GM20000 (cell line): ENCODE measurements at regions not wholly inside any gene's neighbourhood (a gene's known extent, or its start where the extent isn't known, plus 50 kb on each side); places are given as distances from the start of the nearest gene placed in this dataset.

Experiments
- DNase-seq: peaks from one replicate; pipeline ENCODE4 v3.0.0; 2012; ENCODE audit warnings: low spot score
- CTCF ChIP-seq: IDR thresholded peaks from 2 replicates; pipeline ENCODE4 v1.5.1; 2012; ENCODE audit warnings: mild to moderate bottlenecking, control low read depth; ENCODE audit errors: extremely low read depth, missing control alignments

- TF ChIP-seq CTCF, result no peak
- no peak for DNase-seq
Measured at GRCh38 chr10:89845541-89846280, 144.3 kb downstream of the KIF20B start.

DNA sequence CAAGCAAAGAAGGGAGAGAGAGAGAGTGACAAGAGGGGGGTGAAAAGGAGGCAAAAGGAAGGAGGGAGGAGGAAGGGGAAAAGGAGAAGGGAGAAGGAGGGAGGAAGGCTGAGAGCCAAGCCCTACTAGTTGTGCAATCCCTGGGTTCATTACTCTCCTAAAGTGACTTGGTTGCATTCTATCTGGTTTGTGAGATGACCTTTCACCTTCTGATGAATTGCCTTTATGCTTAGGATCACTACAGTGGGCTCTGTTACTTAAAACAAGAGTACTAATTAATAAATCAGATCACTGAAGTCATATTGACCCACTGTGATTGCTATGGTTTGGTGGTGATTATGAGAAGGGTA lies 144.9 kb downstream of the KIF20B start:
- TF ChIP-seq CTCF, result no peak
- no peak for DNase-seq

DNA sequence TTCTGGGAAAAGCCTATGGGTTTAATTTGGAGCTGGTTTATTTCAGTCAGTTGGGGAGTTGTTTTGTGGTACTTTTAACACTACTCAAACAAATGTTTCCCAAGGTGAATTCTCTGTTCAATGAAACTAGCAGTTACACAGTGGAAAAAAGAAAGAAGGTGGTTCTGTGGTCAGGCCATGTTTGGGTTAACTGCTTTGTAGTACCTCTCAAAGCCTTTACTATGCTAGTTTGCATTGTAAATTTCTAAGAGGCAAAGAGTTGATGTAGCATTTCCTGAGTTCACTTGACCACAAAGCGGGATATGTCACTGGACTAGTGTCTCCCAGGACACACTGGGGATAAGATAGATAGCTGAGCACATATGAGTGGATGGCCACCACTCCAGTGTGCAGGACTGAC lies 145.4 kb downstream of the KIF20B start:
- TF ChIP-seq CTCF, result no peak

DNA sequence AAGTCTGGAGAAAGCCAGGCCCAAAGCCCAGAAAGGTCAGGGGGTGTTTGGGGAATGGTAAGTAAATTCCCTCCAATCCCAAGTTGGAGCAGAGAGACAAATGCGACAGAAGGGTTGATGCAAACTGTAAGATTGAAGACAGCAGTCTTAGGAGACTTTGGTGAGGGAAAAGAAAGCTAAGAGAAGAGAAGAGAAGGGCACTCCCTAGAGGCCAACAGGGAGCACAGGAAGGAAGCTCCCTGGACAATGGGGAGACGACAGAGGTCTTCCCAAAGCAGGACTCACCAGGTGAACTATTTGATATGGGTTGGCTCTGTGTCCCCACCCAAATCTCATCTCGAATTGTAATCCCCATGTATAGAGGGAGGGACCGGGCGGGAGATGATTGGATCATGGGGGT lies 151.5 kb downstream of the KIF20B start:
- no peak for TF ChIP-seq CTCF
- DNase-seq, result no peak

More for the DNA sequence above, 145.4 kb downstream of the KIF20B start:
- DNase-seq, result no peak

GRCh38 chr10:89853781-89854191 lies 152.4 kb downstream of the KIF20B start:
- TF ChIP-seq CTCF, result no peak
- no peak for DNase-seq

GRCh38 chr10:89857431-89858042 lies 156.1 kb downstream of the KIF20B start:
- TF ChIP-seq CTCF, result no peak

DNA sequence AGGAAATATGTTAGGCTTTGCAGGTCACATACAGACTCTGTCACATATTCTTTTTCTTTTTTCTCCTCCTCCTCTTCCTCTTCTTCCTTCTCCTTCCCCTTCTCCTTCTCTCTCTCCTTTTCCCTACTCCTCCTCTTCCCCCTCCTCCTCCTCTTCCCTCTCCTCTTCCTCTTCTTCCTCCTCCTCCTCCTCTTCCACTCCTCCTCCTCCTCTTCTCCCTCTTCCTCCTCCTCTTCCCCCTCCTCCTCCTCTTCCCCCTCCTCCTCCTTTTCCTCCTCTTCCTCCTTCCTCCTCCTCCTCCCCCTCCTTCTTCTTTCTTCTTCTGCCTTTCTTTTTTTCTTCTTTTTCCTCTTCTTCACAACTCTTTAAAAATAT lies 159.8 kb downstream of the KIF20B start:
- no peak for DNase-seq

More at GRCh38 chr10:89857431-89858042, 156.1 kb downstream of the KIF20B start:
- no peak for DNase-seq

More for the DNA sequence above, 159.8 kb downstream of the KIF20B start:
- no peak for TF ChIP-seq CTCF
